Spleen (tissue), 11 donors: ENCODE measurements at regions not wholly inside any gene's neighbourhood (a gene's known extent, or its start where the extent isn't known, plus 50 kb on each side); places are given as distances from the start of the nearest gene placed in this dataset.
A peak's percentile ranks its signal among the peaks of the same experiment; 100 is the strongest.

Experiments used
- DNase-seq: peaks from one replicate; pipeline ENCODE4 v3.0.0-alpha.2; 2020
- H3K27ac ChIP-seq, 8 donors: fragments of 200-600 bp; sonication (generic) in 7 of 8; 1 replicate in 4 of 8; 2 replicates in 4 of 8; pipeline versions ENCODE4 v1.5.0 to v1.8.0; 2016 to 2021; ENCODE audit warnings: inconsistent platforms in 4 of 8, mild to moderate bottlenecking in 4 of 8, moderate library complexity in 1 of 8
- H3K27me3 ChIP-seq, 7 donors: fragments of 200-600 bp; sonication (generic) in 6 of 7; replicated peaks in 1 of 7; 1 replicate in 4 of 7; 2 replicates in 3 of 7; pipeline versions ENCODE4 v1.5.0 to v1.8.0; 2016 to 2021; ENCODE audit warnings: inconsistent platforms in 3 of 7, mild to moderate bottlenecking in 1 of 7
- H3K36me3 ChIP-seq, 6 donors: fragments of 200-600 bp; sonication (generic) in 5 of 6; 1 replicate in 4 of 6; 2 replicates in 2 of 6; pipeline versions ENCODE4 v1.5.0 to v1.8.0; 2016 to 2021; ENCODE audit warnings: inconsistent platforms in 2 of 6
- H3K4me1 ChIP-seq, 6 donors: fragments of 200-600 bp; sonication (generic) in 5 of 6; 1 replicate in 3 of 6; 2 replicates in 3 of 6; pipeline versions ENCODE4 v1.5.0 to v1.8.0; 2016 to 2021; ENCODE audit warnings: inconsistent platforms in 3 of 6
- H3K4me3 ChIP-seq, 8 donors: fragments of 200-600 bp; sonication (generic) in 7 of 8; 1 replicate in 4 of 8; 2 replicates in 4 of 8; pipeline versions ENCODE4 v1.5.0 to v1.8.0; 2016 to 2021; ENCODE audit warnings: inconsistent platforms in 4 of 8, mild to moderate bottlenecking in 4 of 8, moderate library complexity in 2 of 8
- H3K9me3 ChIP-seq, 8 donors: fragments of 200-600 bp; sonication (generic) in 7 of 8; 1 replicate in 4 of 8; 2 replicates in 4 of 8; pipeline versions ENCODE4 v1.5.0 to v1.8.0; 2016 to 2021; ENCODE audit warnings: inconsistent platforms in 4 of 8
- POLR2A ChIP-seq, 3 donors: fragments of 450-650 bp; IDR thresholded peaks; one replicate each; pipeline ENCODE4 v1.5.1; 2017; ENCODE audit warnings: antibody characterized with exemption in 3 of 3, mild to moderate bottlenecking in 1 of 3
- POLR2AphosphoS5 ChIP-seq, 3 donors: sonication (generic); formaldehyde crosslinking; IDR thresholded peaks; one replicate each; pipeline ENCODE4 v1.5.1; 2017; ENCODE audit warnings: antibody characterized with exemption in 3 of 3
- WGBS, 5 donors: extraction: QIAGEN DNeasy Blood & Tissue Kit in 3 of 5; methylation state at CpG; one replicate each; pipeline versions ENCODE4 v1.1.5 to v1.1.7; 2013 to 2018; 5-methylcytosine and 5-hydroxymethylcytosine counted together
- intact Hi-C: fragments of 100-400 bp; cut with DNase I; formaldehyde crosslinking; loops from one replicate; pipeline ENCODE4 v1.15.0; 2023; ENCODE audit warnings: low total_unique reads
- TF ChIP-seq, protein P1 (sequence below), 11 experiments: fragments of 200-600 bp in 7 of 11; fragments of 450-650 bp in 4 of 11; sonication (generic) in 4 of 11; IDR thresholded peaks in 8 of 11; conservative IDR thresholded peaks in 3 of 11; 1 replicate in 7 of 11; 2 replicates in 4 of 11; pipeline versions ENCODE4 v1.4.0 to v1.8.0; 2016 to 2021; ENCODE audit warnings: antibody characterized with exemption in 11 of 11, inconsistent platforms in 4 of 11, mild to moderate bottlenecking in 1 of 11
- donor health status: healthy with polysubstance abuse.
- donor health status: DM: no; HTN: no; CAD: no; lungs with moderate emphysema.
- donor health status: DM: no; HTN: no; CAD: no.
- donor health status: Bipolar disorder and iron deficiency.
- donor health status: healthy.
- donor health status: DM: no; HTN: no; CAD: no.
- donor health status: DM: yes; HTN: yes; CAD: no.

DNA sequence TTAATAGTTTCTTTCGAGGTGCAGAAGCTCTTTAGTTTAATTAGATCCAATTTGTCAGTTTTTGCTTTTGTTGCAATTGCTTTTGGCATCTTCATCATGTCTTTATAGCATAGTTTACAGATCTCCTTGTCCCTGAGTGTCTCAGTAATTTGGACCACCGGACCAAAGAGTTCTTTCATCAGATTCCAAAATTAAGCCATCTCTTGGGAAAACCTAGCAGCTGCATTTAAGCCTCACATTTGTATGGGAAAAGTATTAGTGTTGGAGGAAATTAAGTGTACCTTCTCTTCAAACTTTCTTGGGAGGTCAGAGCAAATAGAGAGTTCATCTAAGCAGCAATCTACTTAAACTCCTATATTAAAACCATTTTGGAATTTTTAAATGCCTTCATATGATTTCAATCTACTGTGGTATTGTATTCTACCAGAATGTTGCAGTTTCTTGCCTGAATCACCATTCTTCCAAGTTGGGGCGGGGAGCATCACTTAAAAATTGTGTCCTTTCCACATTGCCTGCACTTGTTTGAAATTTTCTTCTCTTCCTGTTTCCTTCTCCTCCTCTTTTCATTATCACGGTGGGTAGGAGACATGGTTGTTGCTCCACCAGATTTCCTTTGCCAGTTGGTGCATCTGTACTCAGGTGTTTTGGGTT, 97.3 kb upstream of the DAB2 start:
- Histone ChIP-seq H3K4me1 (peaks cover 0 to 24% (median 12%) of the 10 kb centered on the region in 6 donors), H3K27me3 (no peaks in the 10 kb centered on the region)
- TF ChIP-seq POLR2AphosphoS5 (IDR thresholded peaks at IDR 0.05) = no peak
- TF ChIP-seq POLR2A (IDR thresholded peaks at IDR 0.05) = no peak
- TF ChIP-seq, protein P1, sequence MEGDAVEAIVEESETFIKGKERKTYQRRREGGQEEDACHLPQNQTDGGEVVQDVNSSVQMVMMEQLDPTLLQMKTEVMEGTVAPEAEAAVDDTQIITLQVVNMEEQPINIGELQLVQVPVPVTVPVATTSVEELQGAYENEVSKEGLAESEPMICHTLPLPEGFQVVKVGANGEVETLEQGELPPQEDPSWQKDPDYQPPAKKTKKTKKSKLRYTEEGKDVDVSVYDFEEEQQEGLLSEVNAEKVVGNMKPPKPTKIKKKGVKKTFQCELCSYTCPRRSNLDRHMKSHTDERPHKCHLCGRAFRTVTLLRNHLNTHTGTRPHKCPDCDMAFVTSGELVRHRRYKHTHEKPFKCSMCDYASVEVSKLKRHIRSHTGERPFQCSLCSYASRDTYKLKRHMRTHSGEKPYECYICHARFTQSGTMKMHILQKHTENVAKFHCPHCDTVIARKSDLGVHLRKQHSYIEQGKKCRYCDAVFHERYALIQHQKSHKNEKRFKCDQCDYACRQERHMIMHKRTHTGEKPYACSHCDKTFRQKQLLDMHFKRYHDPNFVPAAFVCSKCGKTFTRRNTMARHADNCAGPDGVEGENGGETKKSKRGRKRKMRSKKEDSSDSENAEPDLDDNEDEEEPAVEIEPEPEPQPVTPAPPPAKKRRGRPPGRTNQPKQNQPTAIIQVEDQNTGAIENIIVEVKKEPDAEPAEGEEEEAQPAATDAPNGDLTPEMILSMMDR (IDR thresholded peaks at IDR 0.05 in 8 of 11, conservative IDR thresholded peaks at IDR 0.05 in 3 of 11) = no peak

DNA sequence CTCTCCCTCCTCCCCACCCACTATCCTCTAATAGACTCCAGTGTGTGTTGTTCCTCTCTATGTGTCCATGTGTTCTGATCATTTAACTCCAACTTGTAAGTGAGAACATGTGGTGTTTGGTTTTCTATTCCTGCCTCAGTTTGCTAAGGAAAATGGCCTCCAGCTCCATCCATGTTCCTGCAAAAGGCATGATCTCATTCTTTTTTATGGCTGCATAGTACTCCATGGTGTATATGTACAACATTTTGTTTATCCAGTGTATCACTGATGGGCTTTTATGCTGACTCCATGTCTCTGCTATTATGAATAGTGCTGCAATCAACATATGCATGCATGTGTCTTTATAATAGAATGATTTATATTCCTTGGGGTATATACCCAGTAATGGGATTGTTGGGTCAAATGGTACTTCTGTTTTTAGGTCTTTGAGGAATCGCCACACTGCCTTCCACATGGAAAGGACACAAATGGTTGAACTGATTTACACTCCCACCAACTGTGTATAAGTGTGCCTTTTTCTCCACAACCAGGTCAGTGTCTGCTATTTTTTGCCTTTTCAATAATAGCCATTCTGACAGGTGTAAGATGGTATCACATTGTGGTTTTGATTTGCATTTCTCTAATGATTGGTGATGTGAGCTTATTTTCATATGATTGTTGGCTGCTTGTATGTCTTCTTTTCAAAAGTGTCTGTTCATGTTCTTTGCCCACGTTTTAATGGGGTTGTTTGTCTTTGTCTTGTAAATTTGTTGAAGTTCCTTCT, 96.5 kb upstream of the DAB2 start:
- no peak for DNase-seq
- H3K9me3 ChIP-seq = peaks cover 0 to 6% (median 0%) of the 10 kb centered on the region in 8 donors
- intact Hi-C loops = no loop called here
- peak overlapping the region in 2 of 8 donors; percentile 69 to 73 for H3K27ac ChIP-seq
- TF ChIP-seq POLR2A (IDR thresholded peaks at IDR 0.05) = no peak
- no peak for TF ChIP-seq POLR2AphosphoS5 (IDR thresholded peaks at IDR 0.05)
- TF ChIP-seq, protein P1 (IDR thresholded peaks at IDR 0.05 in 8 of 11, conservative IDR thresholded peaks at IDR 0.05 in 3 of 11) = no peak
- 79 to 89% (median 87%) methylated on average over 2 of the region's 2 CpGs for WGBS, 5 donors
- H3K4me3 ChIP-seq = no peak overlapping the region
- peaks cover 0 to 16% (median 7%) of the 10 kb centered on the region in 6 donors for H3K4me1 ChIP-seq
- H3K27me3 ChIP-seq = no peaks in the 10 kb centered on the region
- H3K36me3 ChIP-seq = no peaks in the 10 kb centered on the region

More for the DNA sequence above, 97.3 kb upstream of the DAB2 start:
- no peak overlapping the region for H3K27ac ChIP-seq
- WGBS, 5 donors = 70 to 80% (median 72%) methylated on average over 4 of the region's 4 CpGs
- H3K9me3 ChIP-seq = peaks cover 0 to 6% (median 0%) of the 10 kb centered on the region in 8 donors
- intact Hi-C loops = no loop called here
- H3K4me3 ChIP-seq = no peak overlapping the region
- no peak for DNase-seq
- no peaks in the 10 kb centered on the region for H3K36me3 ChIP-seq

DNA sequence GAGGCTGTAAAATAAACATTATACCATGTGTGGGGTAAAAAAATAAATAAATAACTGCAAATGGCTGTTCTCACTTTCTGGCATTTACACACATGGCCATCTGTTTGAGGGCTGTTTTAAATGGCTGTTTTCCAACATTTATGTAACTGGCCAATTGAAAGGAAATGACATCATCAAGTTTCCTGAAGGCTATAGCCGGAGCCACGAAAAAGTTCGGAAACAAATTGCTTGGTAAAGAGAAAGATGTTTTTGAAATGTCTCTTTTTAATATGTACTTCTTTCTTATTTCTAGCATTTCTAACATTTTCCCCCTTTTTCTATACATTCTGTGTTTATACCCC, 95.4 kb upstream of the DAB2 start:
- Histone ChIP-seq H3K27me3 (no peaks in the 10 kb centered on the region), H3K4me1 (peaks cover 0 to 12% (median 5%) of the 10 kb centered on the region in 6 donors), H3K27ac (peak overlapping the region; percentile 9 to 73 (median 63)), H3K36me3 (no peaks in the 10 kb centered on the region), H3K9me3 (peaks cover 0 to 6% (median 0%) of the 10 kb centered on the region in 8 donors), H3K4me3 (no peak overlapping the region)
- DNase-seq = no peak
- 20 to 64% (median 26%) methylated on average over 3 of the region's 3 CpGs for WGBS, 5 donors
- intact Hi-C loops = no loop called here
- TF ChIP-seq POLR2A (IDR thresholded peaks at IDR 0.05) (no peak), POLR2AphosphoS5 (IDR thresholded peaks at IDR 0.05) (no peak)
- TF ChIP-seq, protein P1 (IDR thresholded peaks at IDR 0.05 in 8 of 11, conservative IDR thresholded peaks at IDR 0.05 in 3 of 11) = no peak

DNA sequence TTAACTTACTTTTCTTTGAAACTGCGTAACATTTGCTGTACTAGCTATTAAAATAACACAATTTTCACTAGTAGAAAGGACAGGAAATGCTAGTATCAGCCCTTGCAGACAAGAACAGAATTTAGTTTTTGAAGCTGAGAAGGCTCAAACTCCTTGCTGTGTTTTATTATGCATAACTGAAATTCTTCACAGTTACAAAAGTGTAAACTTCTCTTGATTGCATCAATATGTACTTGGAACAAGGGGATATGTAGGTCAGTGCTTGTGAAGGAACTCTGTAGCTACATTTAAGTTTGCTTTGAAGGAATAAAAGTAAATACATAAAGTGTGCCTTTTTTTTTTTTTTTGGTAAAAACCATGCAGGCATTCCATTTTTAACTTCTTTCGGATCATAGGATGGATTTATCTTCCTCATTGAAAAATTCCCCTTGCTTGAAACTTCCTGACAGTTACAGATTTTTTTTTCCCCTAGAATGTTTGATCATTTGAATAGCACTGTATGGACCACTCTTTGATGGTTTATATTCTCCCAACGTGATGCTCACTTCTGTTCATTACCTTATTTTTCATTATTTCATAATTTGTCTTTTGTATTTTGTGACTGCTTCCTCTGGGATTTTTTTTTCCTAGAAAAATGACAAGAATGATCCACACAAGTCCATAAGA, 94.9 kb upstream of the DAB2 start:
- 55 to 67% (median 66%) methylated on average over 3 of the region's 3 CpGs for WGBS, 5 donors
- intact Hi-C loops = no loop called here
- peaks cover 0 to 6% (median 0%) of the 10 kb centered on the region in 8 donors for H3K9me3 ChIP-seq
- peak overlapping the region in 7 of 8 donors; percentile 9 to 73 (median 64) for H3K27ac ChIP-seq
- H3K4me1 ChIP-seq = peaks cover 0 to 12% (median 5%) of the 10 kb centered on the region in 6 donors
- DNase-seq = no peak
- no peak for TF ChIP-seq POLR2AphosphoS5 (IDR thresholded peaks at IDR 0.05)
- TF ChIP-seq POLR2A (IDR thresholded peaks at IDR 0.05) = no peak
- TF ChIP-seq, protein P1 (IDR thresholded peaks at IDR 0.05 in 8 of 11, conservative IDR thresholded peaks at IDR 0.05 in 3 of 11) = no peak
- no peaks in the 10 kb centered on the region for H3K27me3 ChIP-seq
- no peaks in the 10 kb centered on the region for H3K36me3 ChIP-seq
- no peak overlapping the region for H3K4me3 ChIP-seq
